Activated CD4-positive, alpha-beta T cell treated with anti-CD3 and anti-CD28 coated beads, Interleukin-2, amount 50 U/mL, for 24 hours (primary cell): ENCODE measurements at regions not wholly inside any gene's neighbourhood (a gene's known extent, or its start where the extent isn't known, plus 50 kb on each side); places are given as distances from the start of the nearest gene placed in this dataset.
"Not testable (repeated sequence)": the region's sequence is repeated elsewhere in the genome, so short reads cannot be mapped to it uniquely, and the experiment has no call there.

Source experiments
- DNase-seq, 2 donors: peaks; one replicate each; pipeline ENCODE4 v3.0.0-alpha.2; 2020; ENCODE audit warnings: low read depth in 1 of 2, low spot score in 1 of 2

- DNase-seq, result no peak
Measured at GRCh38 chr1:90356101-90356500, 361.0 kb downstream of the BARHL2 start.

GRCh38 chr1:90354704-90355103 is 359.8 kb downstream of the ZNF326 start:
- no peak for DNase-seq

- DNase-seq, result no peak
Measured at GRCh38 chr1:90351019-90351418, 356.1 kb downstream of the ZNF326 start.

GRCh38 chr1:90349510-90349909 is 354.6 kb downstream of the ZNF326 start:
- no peak for DNase-seq

GRCh38 chr1:90348934-90349333 is 354.0 kb downstream of the ZNF326 start:
- DNase-seq, result no peak

GRCh38 chr1:90348459-90348858 is 353.5 kb downstream of the ZNF326 start:
- not testable (repeated sequence) for DNase-seq

GRCh38 chr1:90347366-90347765 is 352.5 kb downstream of the ZNF326 start:
- no peak for DNase-seq

GRCh38 chr1:90346757-90347156 is 351.8 kb downstream of the ZNF326 start:
- DNase-seq, result no peak

- DNase-seq, result no peak
Measured at GRCh38 chr1:90346349-90346748, 351.4 kb downstream of the ZNF326 start.

- no peak for DNase-seq
Measured at GRCh38 chr1:90344963-90345730, 350.2 kb downstream of the ZNF326 start.

- DNase-seq, result no peak
Measured at GRCh38 chr1:90341516-90341915, 346.6 kb downstream of the ZNF326 start.

- DNase-seq, result no peak
Measured at GRCh38 chr1:90340606-90341005, 345.7 kb downstream of the ZNF326 start.

GRCh38 chr1:90339811-90340210 is 344.9 kb downstream of the ZNF326 start:
- DNase-seq, result no peak

- no peak for DNase-seq
Measured at GRCh38 chr1:90336552-90337324, 341.8 kb downstream of the ZNF326 start.

- no peak for DNase-seq
Measured at GRCh38 chr1:90335558-90335957, 340.6 kb downstream of the ZNF326 start.

- no peak for DNase-seq
Measured at GRCh38 chr1:90334137-90334536, 339.2 kb downstream of the ZNF326 start.

- DNase-seq, result no peak
Measured at GRCh38 chr1:90325168-90325567, 330.3 kb downstream of the ZNF326 start.

- no peak for DNase-seq
Measured at GRCh38 chr1:90322186-90322585, 327.3 kb downstream of the ZNF326 start.

GRCh38 chr1:90319918-90320317 is 325.0 kb downstream of the ZNF326 start:
- no peak for DNase-seq

GRCh38 chr1:90318431-90318830 is 323.5 kb downstream of the ZNF326 start:
- no peak for DNase-seq

- DNase-seq, result no peak
Measured at GRCh38 chr1:90317628-90318027, 322.7 kb downstream of the ZNF326 start.

GRCh38 chr1:90314533-90314932 is 319.6 kb downstream of the ZNF326 start:
- DNase-seq, result no peak

GRCh38 chr1:90313778-90314177 is 318.9 kb downstream of the ZNF326 start:
- DNase-seq, result no peak
